GM18951 (cell line): ENCODE measurements at regions not wholly inside any gene's neighbourhood (a gene's known extent, or its start where the extent isn't known, plus 50 kb on each side); places are given as distances from the start of the nearest gene placed in this dataset.
"Not testable (repeated sequence)": the region's sequence is repeated elsewhere in the genome, so short reads cannot be mapped to it uniquely, and the experiment has no call there.

Experiments
- POLR2A ChIP-seq: IDR thresholded peaks from 4 replicates; pipeline ENCODE4 v1.6.1; 2011; ENCODE audit warnings: mild to moderate bottlenecking; ENCODE audit not compliant: insufficient read length, insufficient read depth; ENCODE audit errors: extremely low read depth
- in situ Hi-C: fragments of 300-500 bp; cut with MboI; formaldehyde crosslinking; loops from one replicate; pipeline ENCODE4 v1.12.0; 2022; ENCODE audit warnings: low sequenced_read_pairs, mixed read lengths, inconsistent platforms; ENCODE audit not compliant: unreplicated experiment

DNA sequence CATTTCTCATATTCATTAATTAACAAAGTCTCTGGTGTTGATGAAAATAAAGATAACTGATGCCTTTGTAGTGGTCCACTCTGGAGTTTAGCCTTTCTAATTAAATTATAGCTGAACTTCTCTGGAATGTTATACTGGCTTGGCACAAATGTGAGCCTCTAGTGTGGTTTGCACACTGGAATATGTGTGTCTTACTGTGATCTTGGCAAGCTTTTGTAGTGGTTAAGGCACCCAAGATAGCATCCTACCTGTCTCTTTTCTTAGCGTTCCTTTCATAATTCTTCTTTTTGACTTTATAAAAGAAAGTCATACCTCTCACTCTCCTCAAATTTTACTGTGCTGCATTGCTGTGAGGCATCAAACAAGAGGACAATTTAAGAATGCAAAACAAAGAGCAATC is 107.4 kb downstream of the UTRN start:
- in situ Hi-C loops = no loop called here

DNA sequence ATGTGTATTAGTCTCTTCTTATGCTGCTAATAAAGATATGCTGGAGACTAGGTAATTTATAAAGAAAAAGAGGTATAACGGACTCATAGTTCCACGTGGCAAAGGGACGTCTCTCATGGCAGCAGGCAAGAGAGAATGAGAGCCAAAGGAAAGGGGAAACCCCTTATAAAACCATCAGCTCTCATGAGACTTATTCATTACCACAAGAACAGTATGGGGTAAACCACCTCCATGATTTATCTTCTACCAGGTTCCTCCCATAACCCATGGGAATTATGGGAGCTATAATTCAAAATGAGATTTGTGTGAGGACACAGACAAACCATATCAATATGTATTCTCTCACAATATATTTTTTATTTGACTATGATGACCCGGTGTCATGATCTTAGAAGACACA is 109.1 kb downstream of the UTRN start:
- in situ Hi-C loops = no loop called here
- no peak for TF ChIP-seq POLR2A

More for the DNA sequence above, 107.4 kb downstream of the UTRN start:
- no peak for TF ChIP-seq POLR2A

DNA sequence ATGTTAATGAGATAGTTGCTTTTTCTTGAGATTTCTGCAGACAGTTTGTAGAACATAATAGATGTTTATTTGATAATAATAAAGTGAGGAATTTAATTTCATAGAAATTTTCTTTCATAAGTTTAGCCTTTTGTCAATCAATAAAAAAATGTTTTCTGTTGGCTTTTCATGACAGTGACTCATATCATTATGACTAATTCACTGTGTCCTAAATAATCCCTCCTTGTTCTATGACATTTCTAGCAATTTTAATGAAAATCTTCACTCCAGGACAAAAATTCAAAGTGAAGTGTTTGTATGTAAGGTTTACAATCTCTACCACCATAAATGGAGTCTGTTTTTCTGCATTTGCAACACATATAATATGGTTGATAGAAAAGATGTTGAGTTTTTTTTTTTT is 109.9 kb downstream of the UTRN start:
- no peak for TF ChIP-seq POLR2A
- in situ Hi-C loops = no loop called here

DNA sequence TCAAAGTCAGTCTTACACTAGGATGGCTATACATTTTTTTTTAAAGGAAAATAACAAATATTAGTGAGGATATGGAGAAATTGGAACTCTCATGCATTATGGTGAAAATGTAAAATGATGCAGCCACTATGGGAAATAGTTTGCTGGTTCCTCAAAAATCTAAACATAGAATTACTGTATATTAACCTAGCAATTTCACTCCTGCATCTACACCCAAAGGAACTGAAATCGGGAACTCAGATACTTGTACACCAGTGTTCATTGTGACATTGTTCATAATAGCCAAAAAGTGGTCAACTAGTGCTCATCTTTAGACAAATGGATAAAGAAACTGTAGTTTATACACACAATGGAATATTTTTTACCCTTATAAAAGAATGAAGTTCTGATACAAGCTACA is 110.7 kb downstream of the UTRN start:
- in situ Hi-C loops = no loop called here
- no peak for TF ChIP-seq POLR2A

DNA sequence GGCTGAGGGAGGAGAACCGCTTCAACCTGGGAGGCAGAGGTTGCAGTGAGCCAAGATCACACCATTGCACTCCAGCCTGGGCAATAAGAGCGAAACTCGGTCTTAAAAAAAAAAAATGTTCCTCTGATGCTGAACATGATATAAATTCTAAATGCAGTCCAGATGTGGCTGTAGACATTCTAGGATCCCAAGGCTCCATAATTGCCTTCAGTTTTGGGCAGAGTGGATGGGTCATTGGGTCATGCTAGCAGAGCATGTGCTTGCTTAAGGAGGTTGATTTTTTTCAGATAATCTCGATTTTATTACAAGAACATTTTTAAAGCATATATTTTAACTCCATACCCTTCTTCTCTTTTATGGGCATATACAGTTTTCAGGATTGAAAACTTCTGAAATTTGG is 112.0 kb downstream of the UTRN start:
- no peak for TF ChIP-seq POLR2A
- in situ Hi-C loops = no loop called here

DNA sequence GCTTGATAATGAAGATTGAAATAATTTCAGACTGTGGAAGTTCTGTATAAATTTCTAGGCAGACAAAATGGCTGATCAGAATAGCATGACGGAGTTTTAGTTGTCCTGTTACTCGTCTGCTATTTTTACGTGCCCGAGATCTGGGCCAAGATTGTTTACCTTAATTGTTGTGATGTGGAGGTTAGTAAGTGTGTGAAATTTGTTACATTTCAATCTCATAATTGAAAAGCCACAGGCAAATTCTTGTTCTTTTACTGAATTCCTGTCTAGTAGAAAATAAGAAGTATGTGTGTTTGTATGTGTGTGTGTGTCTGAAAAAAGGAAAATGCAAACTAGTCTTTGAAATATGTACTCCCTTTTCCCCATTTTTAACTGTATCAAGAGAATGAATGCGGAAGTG is 115.2 kb downstream of the UTRN start:
- no peak for TF ChIP-seq POLR2A
- in situ Hi-C loops = no loop called here

DNA sequence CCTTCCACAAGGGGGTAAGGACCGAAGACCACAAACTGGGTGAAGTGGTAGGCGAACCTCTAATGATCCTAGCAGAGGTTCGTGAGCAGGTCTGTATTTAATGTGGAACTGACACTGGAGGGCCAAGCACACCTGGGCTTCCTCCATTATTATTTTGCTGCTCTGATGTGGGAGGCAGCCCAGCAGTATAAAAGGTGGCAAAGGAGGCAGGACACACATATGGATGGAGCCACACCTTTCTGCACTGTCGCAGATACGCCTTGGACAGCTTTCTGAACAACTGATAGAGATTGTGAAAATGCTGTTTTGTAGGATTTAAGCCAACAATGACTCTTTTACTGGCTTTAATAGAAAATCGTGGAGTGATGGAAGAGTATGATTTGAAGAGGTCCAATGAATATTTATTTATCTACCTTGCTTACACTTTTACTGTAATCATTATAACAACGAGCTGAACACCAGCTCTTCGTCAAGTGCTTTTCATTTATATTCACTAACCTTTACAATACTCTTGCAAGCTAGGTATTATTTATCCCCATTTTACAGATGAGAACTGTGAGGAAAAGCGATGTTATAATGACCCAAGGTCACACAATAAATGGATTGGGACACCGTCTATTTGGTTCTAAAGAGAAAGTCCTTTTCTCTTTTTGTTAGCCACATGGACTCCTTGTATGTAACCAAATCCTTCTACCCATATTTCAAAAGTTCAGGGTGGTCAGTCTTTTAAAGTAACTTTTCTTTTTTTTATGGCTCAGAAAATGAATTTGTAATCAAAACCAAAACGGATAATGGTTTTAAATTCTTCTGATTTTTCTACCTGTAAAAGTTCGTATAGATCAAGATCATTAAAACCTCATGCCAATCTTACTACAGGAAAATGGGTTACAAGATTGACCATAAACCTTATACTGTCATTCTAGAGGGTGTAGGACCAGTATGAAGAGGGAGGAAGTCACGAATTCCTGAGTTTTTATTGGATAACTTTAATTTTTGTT is 116.9 kb downstream of the UTRN start:
- TF ChIP-seq POLR2A = no peak
- in situ Hi-C loops = no loop called here

DNA sequence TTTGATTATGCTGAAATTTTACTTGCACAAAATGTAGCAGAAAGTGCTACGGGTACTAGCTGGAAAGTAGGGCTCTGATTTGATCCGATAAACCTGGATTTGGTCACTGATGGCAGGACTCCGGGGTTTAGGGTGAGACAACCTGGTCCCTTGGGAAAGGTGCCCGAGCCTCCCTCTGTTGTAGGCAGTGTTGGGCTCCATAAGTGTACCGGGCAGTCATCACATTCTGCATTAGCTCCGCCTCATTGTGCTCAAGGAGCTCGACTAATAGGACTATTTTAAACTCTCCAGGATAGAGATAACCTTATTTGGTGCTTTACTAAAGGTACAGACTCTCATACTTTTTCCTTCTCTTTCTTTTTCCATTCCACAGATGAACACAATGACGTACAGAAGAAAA is 117.6 kb downstream of the UTRN start:
- no peak for TF ChIP-seq POLR2A
- in situ Hi-C loops = no loop called here

DNA sequence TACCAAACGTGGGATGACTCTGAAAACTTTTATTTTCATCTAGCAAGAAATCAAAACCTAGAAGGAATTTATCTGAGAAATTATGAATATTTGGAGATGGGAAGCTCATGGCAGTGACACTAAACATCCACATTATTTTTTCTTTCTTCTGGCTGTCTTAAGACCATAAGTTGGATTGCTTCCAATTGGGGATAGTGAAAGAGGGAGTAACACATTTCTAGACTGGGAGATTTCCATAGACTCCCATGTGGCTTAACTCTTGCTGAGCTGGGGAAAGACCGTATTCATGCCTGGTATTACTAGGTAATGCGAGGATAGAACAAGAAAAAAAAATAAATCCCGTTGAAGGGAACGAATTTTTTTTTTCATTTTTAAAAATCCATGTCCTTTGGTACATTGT is 120.0 kb downstream of the UTRN start:
- in situ Hi-C loops = no loop called here
- no peak for TF ChIP-seq POLR2A

DNA sequence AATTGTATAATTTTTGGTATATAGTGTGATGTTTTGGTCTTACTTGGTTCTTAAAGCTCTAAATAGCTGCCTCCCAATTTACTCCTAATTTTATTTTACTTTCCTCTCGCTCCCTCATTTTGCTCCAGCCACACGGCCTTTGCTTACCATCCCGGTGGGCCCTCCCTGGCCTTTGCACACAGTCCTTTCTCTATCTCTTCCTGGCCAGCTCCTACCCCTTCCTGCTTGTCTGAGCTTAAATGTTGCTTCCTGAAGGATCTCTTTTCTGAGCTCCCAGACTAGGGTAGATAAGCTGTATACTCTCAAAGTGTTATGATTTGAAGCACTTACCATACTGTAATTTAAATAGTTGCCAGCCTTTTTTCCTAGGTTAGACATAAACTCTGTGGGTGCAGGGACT is 121.7 kb downstream of the UTRN start:
- no peak for TF ChIP-seq POLR2A
- in situ Hi-C loops = no loop called here

DNA sequence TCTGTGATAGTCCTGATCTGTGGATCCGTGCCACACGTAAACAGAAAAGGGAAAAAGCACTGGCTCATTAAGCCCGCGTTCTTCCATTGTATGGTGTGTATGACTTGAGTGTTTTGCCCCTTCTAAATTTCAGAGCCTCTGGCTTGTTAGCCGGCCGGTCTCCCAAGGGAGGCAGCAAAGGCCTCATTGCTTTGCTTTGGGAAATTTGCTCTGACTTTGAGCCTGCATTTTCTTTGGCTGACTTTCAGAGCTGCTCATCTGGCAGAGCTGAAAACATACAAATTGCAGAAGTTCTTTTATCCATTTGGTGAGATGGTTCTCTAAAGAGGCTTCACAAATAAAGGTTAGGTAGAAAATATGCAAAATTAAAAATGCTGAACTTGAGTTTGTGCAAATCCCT is 123.0 kb downstream of the UTRN start:
- TF ChIP-seq POLR2A = no peak
- in situ Hi-C loops = no loop called here

DNA sequence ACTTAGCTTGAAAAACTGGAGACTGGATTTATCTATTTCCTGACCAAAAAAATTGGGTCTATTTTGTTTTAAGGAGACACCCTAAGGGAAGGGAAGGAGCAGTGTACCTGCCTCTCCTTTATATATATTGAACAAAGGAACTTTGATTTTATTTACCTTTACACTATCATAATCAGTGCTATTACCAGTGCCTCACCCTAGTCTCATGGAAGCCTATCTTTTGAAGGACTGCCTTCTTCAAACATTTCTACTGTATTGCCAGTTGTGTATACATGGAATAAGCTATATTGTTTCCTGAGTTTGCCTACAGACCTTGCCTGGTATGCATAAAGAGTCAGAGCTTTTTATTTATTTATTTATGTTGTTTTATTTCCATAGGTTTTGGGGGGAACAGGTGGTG is 124.9 kb downstream of the UTRN start:
- TF ChIP-seq POLR2A = no peak
- in situ Hi-C loops = no loop called here

DNA sequence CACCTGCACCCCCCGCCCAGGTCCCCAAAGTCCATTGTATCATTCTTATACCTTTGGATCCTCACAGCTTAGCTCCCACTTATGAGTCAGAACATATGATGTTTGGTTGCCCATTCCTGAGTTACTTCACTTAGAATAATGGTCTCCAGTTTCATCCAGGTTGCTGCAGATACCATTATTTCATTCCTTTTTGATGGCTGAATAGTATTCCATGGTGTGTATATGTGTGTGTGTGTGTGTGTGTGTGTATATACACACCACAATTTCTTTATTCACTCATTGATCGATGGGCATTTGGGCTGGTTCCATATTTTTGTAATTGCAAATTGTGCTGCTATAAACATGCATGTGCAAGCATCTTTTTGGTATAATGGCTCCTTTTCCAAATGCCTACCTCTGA is 125.4 kb downstream of the UTRN start:
- in situ Hi-C loops = not testable (repeated sequence)

DNA sequence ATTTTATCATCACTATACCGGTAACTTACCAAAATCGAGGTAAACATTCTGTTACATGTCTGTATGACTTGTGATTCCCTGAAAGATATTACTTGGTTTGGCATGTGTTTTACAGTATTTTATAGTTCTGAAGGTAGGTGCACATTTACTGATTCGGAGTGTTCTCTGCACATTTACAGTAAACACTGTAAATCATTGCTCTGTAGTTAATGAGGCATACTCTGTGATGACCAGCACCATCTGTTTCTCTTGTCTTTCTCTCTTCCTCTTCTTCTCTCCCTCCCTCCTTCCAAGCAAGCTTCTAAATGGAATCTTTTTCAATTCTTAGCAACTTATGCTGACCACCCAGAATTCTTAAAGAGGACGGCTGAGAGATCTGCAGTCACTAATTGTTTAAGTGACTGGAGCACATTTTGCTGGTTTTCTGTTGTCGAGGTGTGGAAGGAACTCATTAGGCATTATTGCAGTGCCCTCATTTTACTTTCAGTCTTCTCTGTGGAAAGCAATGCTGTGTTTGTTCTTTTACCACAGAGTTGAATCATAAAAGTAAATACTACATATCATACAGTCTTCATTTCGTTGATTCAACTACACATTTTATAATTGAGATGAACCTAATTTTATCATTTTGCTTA is 126.5 kb downstream of the UTRN start:
- no peak for TF ChIP-seq POLR2A
- in situ Hi-C loops = no loop called here
